Testis (tissue), 2 donors: ENCODE measurements at regions not wholly inside any gene's neighbourhood (a gene's known extent, or its start where the extent isn't known, plus 50 kb on each side); places are given as distances from the start of the nearest gene placed in this dataset.

ENCODE experiments used
- POLR2A ChIP-seq: fragments of 450-650 bp; IDR thresholded peaks from one replicate; pipeline ENCODE4 v1.6.1; 2017; ENCODE audit warnings: antibody characterized with exemption, mild to moderate bottlenecking, moderate library complexity
- TF ChIP-seq, protein P1 (sequence below), 3 experiments: fragments of 450-650 bp in 2 of 3; fragments of 200-600 bp in 1 of 3; sonication (generic) in 1 of 3; IDR thresholded peaks; one replicate each; pipeline ENCODE4 v1.5.1; 2016 to 2019; ENCODE audit warnings: antibody characterized with exemption in 3 of 3, mild to moderate bottlenecking in 2 of 3, moderate library complexity in 1 of 3

DNA sequence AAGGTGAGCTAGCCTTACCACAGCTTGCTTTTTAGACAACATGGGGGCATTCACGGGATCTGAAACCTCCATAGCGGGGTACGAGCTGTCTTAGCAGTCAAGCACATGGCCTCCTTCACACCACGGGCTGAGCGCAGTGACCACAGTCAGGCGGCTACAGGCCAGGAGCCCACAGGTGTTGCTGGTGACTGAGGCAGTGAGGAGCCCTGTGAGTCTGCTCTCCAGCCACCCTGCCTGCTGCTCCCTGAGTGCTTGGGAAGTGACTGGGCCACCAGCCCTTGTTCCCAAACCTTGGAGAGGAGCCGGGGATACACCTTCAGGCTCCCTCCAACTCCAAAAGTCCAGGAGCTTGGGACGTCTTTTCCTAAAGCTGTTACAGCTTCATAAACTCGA, 418.1 kb upstream of the MYT1L start:
- TF ChIP-seq, protein P1, sequence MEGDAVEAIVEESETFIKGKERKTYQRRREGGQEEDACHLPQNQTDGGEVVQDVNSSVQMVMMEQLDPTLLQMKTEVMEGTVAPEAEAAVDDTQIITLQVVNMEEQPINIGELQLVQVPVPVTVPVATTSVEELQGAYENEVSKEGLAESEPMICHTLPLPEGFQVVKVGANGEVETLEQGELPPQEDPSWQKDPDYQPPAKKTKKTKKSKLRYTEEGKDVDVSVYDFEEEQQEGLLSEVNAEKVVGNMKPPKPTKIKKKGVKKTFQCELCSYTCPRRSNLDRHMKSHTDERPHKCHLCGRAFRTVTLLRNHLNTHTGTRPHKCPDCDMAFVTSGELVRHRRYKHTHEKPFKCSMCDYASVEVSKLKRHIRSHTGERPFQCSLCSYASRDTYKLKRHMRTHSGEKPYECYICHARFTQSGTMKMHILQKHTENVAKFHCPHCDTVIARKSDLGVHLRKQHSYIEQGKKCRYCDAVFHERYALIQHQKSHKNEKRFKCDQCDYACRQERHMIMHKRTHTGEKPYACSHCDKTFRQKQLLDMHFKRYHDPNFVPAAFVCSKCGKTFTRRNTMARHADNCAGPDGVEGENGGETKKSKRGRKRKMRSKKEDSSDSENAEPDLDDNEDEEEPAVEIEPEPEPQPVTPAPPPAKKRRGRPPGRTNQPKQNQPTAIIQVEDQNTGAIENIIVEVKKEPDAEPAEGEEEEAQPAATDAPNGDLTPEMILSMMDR (IDR thresholded peaks at IDR 0.05), result no peak
- TF ChIP-seq POLR2A, result no peak
